ENCODE measurements at regions not wholly inside any gene's neighbourhood (a gene's known extent, or its start where the extent isn't known, plus 50 kb on each side); places are given as distances from the start of the nearest gene placed in this dataset.

- TF ChIP-seq, protein P1, sequence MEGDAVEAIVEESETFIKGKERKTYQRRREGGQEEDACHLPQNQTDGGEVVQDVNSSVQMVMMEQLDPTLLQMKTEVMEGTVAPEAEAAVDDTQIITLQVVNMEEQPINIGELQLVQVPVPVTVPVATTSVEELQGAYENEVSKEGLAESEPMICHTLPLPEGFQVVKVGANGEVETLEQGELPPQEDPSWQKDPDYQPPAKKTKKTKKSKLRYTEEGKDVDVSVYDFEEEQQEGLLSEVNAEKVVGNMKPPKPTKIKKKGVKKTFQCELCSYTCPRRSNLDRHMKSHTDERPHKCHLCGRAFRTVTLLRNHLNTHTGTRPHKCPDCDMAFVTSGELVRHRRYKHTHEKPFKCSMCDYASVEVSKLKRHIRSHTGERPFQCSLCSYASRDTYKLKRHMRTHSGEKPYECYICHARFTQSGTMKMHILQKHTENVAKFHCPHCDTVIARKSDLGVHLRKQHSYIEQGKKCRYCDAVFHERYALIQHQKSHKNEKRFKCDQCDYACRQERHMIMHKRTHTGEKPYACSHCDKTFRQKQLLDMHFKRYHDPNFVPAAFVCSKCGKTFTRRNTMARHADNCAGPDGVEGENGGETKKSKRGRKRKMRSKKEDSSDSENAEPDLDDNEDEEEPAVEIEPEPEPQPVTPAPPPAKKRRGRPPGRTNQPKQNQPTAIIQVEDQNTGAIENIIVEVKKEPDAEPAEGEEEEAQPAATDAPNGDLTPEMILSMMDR (IDR thresholded peaks at IDR 0.05; ENCODE audit: extremely low read depth in 1 of 2, insufficient read depth in 1 of 2, low read depth in 1 of 2, low read length in 2 of 2), result no peak
- no peak for TF ChIP-seq EZH2 (IDR thresholded peaks at IDR 0.05; ENCODE audit: borderline replicate concordance, low read depth, low read length, severe bottlenecking)
- no peak for TF ChIP-seq POLR2A (IDR thresholded peaks at IDR 0.05; ENCODE audit: low read depth, low read length)
- TF ChIP-seq JUN (IDR thresholded peaks at IDR 0.05; ENCODE audit: borderline replicate concordance, insufficient read depth, insufficient read length, low read depth), result peak; percentile 65
Observed at GRCh38 chr13:80871481-80871880, 530.6 kb upstream of the SPRY2 start.

Measured in endothelial cell of umbilical vein (primary cell).